DOHH2 (cell line): ENCODE measurements at regions not wholly inside any gene's neighbourhood (a gene's known extent, or its start where the extent isn't known, plus 50 kb on each side); places are given as distances from the start of the nearest gene placed in this dataset.

Source experiments
- H3F3A ChIP-seq: fragments of 200-600 bp; sonication (generic), shearing (Covaris generic); 2 replicates; pipeline ENCODE4 v1.6.0; 2016; ENCODE audit warnings: antibody characterized with exemption, mild to moderate bottlenecking; ENCODE audit not compliant: control insufficient read depth, insufficient read depth
- H3K27ac ChIP-seq: fragments of 200-600 bp; sonication (generic); 2 replicates; pipeline ENCODE4 v1.5.1; 2014; ENCODE audit warnings: low read depth, mild to moderate bottlenecking, low read length, moderate library complexity
- H3K27me3 ChIP-seq: fragments of 200-600 bp; sonication (generic); 2 replicates; pipeline ENCODE4 v1.6.1; 2014; ENCODE audit warnings: mild to moderate bottlenecking, low read length, mixed read lengths; ENCODE audit not compliant: control insufficient read depth
- H3K36me3 ChIP-seq: fragments of 200-600 bp; sonication (generic); 2 replicates; pipeline ENCODE4 v1.6.1; 2014; ENCODE audit warnings: mild to moderate bottlenecking, low read length, moderate library complexity, mixed read lengths; ENCODE audit not compliant: control insufficient read depth
- H3K4me1 ChIP-seq: fragments of 200-600 bp; sonication (generic); 2 replicates; pipeline ENCODE4 v1.6.1; 2014; ENCODE audit warnings: mild to moderate bottlenecking, low read length, mixed read lengths; ENCODE audit not compliant: control insufficient read depth
- H3K4me2 ChIP-seq: fragments of 200-600 bp; sonication (generic); 2 replicates; pipeline ENCODE4 v1.6.0; 2014; ENCODE audit warnings: mild to moderate bottlenecking, low read length, moderate library complexity
- H3K4me3 ChIP-seq: fragments of 200-600 bp; sonication (generic); 2 replicates; pipeline ENCODE4 v1.5.1; 2014; ENCODE audit warnings: mild to moderate bottlenecking, low read length, mixed read lengths
- H3K79me2 ChIP-seq: fragments of 200-600 bp; sonication (generic); 2 replicates; pipeline ENCODE4 v1.6.1; 2014; ENCODE audit warnings: mild to moderate bottlenecking, low read length, mixed read lengths; ENCODE audit not compliant: control insufficient read depth
- H3K9me2 ChIP-seq: fragments of 200-600 bp; sonication (generic); replicated peaks from 2 replicates; pipeline ENCODE4 v1.6.1; 2014; ENCODE audit warnings: mild to moderate bottlenecking, low read length, mixed read lengths; ENCODE audit not compliant: control insufficient read depth
- H3K9me3 ChIP-seq: fragments of 200-600 bp; sonication (generic); 2 replicates; pipeline ENCODE4 v1.6.1; 2014; ENCODE audit warnings: antibody characterized with exemption, low read length, mixed read lengths; ENCODE audit not compliant: control insufficient read depth, insufficient read depth
- H4K20me1 ChIP-seq: fragments of 200-600 bp; sonication (generic); 2 replicates; pipeline ENCODE4 v1.6.0; 2014; ENCODE audit warnings: low read depth, mild to moderate bottlenecking, antibody characterized with exemption, low read length, moderate library complexity; ENCODE audit not compliant: control insufficient read depth, insufficient read depth
- CTCF ChIP-seq: fragments of 200-600 bp; sonication (generic); IDR thresholded peaks from one replicate; pipeline ENCODE4 v1.5.1; 2014; ENCODE audit warnings: antibody characterized with exemption, mild to moderate bottlenecking, low read depth, low read length; ENCODE audit not compliant: poor library complexity, severe bottlenecking
- EZH2phosphoT487 ChIP-seq: fragments of 200-600 bp; sonication (generic); IDR thresholded peaks from 2 replicates; pipeline ENCODE4 v1.6.1; 2017; ENCODE audit warnings: borderline replicate concordance, mild to moderate bottlenecking, antibody characterized with exemption, low read length, moderate library complexity, mixed read lengths

- TF ChIP-seq CTCF (no peak), EZH2phosphoT487 (no peak)
- Histone ChIP-seq H3K4me3 (no peak overlapping the region), H3K9me3 (no peaks in the 10 kb centered on the region), H3K9me2 (no peaks in the 10 kb centered on the region), H3K4me1 (no peaks in the 10 kb centered on the region), H3K36me3 (no peaks in the 10 kb centered on the region), H3K4me2 (no peak overlapping the region), H3F3A (no peaks in the 10 kb centered on the region), H3K27me3 (no peaks in the 10 kb centered on the region), H4K20me1 (no peaks in the 10 kb centered on the region), H3K27ac (no peak overlapping the region), H3K79me2 (no peaks in the 10 kb centered on the region)
These were observed 115.4 kb upstream of the STK26 start for GRCh38 chrX:131907488-131908314.

- Histone ChIP-seq H3K27ac (no peak overlapping the region), H3K4me3 (no peak overlapping the region), H3K27me3 (no peaks in the 10 kb centered on the region), H3F3A (no peaks in the 10 kb centered on the region), H3K4me2 (no peak overlapping the region), H3K36me3 (no peaks in the 10 kb centered on the region), H3K4me1 (no peaks in the 10 kb centered on the region), H3K9me3 (no peaks in the 10 kb centered on the region), H4K20me1 (no peaks in the 10 kb centered on the region), H3K9me2 (no peaks in the 10 kb centered on the region), H3K79me2 (no peaks in the 10 kb centered on the region)
- no peak for TF ChIP-seq EZH2phosphoT487
- no peak for TF ChIP-seq CTCF
These were observed 112.5 kb upstream of the STK26 start for GRCh38 chrX:131910586-131910985.

GRCh38 chrX:131915488-131915887 is 107.6 kb upstream of the STK26 start:
- Histone ChIP-seq H3K9me2 (no peaks in the 10 kb centered on the region), H3K9me3 (no peaks in the 10 kb centered on the region), H3K4me2 (no peak overlapping the region), H3F3A (no peaks in the 10 kb centered on the region), H3K4me3 (no peak overlapping the region), H3K27me3 (no peaks in the 10 kb centered on the region), H3K79me2 (no peaks in the 10 kb centered on the region), H3K4me1 (no peaks in the 10 kb centered on the region), H4K20me1 (no peaks in the 10 kb centered on the region), H3K27ac (no peak overlapping the region), H3K36me3 (no peaks in the 10 kb centered on the region)
- TF ChIP-seq EZH2phosphoT487 = no peak
- no peak for TF ChIP-seq CTCF
